ENCODE measurements at regions not wholly inside any gene's neighbourhood (a gene's known extent, or its start where the extent isn't known, plus 50 kb on each side); places are given as distances from the start of the nearest gene placed in this dataset.

DNA sequence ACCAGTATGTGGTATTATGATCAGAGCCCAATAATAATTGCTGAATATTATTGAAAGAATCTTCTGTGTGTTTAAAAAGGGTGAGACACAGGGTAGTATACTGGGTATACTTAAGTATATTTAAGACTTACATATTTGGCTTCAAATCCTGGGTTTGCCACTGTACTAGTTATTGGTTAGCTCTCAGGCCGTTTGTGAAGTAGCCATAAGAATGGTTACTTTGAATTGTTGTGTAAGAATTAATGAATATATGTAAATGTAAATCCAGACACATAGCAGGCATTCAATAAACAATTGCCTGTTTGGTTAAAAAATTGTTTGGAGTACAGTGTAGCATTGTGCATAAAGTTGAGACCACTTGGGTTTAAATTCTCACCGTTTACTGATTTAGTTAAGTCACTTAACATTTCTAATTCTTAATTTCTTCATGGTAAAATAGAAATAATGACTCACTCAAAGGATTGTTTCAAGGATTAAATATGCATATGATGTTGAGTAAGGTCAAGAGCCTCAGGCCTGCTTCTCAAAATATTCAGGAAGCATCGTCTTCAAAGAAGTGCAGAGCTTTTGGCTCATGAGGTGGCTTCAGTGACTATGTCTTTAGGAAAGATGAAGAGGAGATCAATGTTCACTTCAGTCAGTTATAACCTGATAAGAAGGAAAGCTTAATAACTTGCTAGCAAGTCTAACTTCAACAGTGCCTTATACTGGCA is 207.9 kb upstream of the NT5C1B start (continued):
- TF ChIP-seq ZNF639 (tag by site-specific recombination; IDR thresholded peaks at IDR 0.05), result no peak

DNA sequence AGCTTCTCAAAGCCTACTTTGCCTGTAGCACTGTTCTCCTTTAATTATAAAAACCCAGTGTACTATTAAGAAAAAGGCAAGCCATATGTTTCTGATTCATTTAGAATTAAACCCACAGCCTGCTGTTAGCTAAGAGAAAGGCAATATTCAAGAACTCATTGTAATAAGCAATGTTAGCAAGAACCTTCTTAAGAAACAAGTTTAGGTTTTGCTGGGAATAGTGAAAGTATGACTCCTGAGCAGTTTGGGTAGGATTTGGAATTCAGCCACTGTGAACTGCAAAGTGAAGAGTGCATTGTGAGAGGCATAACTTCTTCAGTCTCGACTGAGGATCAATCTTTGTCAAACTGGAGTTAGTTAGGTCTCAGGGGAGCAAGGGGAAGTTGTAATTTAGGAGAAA is 206.5 kb upstream of the NT5C1B start:
- POLR2A ChIA-PET, result no interaction called here
- TF ChIP-seq ZNF37A (tag by site-specific recombination; IDR thresholded peaks at IDR 0.05) (no peak), ZNF157 (tag by site-specific recombination; IDR thresholded peaks at IDR 0.05) (no peak), INSM2 (tag by site-specific recombination; IDR thresholded peaks at IDR 0.05) (no peak), ZNF513 (tag by site-specific recombination; IDR thresholded peaks at IDR 0.05) (no peak), ZNF660 (tag by site-specific recombination; IDR thresholded peaks at IDR 0.05) (no peak), ZSCAN4 (tag by site-specific recombination; IDR thresholded peaks at IDR 0.05) (no peak), SALL2 (tag by site-specific recombination; IDR thresholded peaks at IDR 0.05; ENCODE audit: borderline replicate concordance) (no peak), KLF1 (tag by site-specific recombination; IDR thresholded peaks at IDR 0.05) (no peak), ZNF501 (tag by site-specific recombination; IDR thresholded peaks at IDR 0.05) (no peak)
- TF ChIP-seq, protein P1, sequence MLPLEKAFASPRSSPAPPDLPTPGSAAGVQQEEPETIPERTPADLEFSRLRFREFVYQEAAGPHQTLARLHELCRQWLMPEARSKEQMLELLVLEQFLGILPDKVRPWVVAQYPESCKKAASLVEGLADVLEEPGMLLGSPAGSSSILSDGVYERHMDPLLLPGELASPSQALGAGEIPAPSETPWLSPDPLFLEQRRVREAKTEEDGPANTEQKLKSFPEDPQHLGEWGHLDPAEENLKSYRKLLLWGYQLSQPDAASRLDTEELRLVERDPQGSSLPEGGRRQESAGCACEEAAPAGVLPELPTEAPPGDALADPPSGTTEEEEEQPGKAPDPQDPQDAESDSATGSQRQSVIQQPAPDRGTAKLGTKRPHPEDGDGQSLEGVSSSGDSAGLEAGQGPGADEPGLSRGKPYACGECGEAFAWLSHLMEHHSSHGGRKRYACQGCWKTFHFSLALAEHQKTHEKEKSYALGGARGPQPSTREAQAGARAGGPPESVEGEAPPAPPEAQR (tag by site-specific recombination; IDR thresholded peaks at IDR 0.05), result no peak
- TF ChIP-seq, protein P2, sequence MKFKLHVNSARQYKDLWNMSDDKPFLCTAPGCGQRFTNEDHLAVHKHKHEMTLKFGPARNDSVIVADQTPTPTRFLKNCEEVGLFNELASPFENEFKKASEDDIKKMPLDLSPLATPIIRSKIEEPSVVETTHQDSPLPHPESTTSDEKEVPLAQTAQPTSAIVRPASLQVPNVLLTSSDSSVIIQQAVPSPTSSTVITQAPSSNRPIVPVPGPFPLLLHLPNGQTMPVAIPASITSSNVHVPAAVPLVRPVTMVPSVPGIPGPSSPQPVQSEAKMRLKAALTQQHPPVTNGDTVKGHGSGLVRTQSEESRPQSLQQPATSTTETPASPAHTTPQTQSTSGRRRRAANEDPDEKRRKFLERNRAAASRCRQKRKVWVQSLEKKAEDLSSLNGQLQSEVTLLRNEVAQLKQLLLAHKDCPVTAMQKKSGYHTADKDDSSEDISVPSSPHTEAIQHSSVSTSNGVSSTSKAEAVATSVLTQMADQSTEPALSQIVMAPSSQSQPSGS (tag by site-specific recombination; IDR thresholded peaks at IDR 0.05; ENCODE audit: low read depth), result no peak
- Histone ChIP-seq H3K4me3 (ENCODE audit: low read depth, low read length) (no peak overlapping the region), H3K4me1 (ENCODE audit: control insufficient read depth, insufficient read depth, low read length) (peaks cover 17% of the 10 kb centered on the region), H3K36me3 (ENCODE audit: control insufficient read depth in 2 of 2, insufficient read depth in 1 of 2, low read length in 2 of 2) (no peaks in the 10 kb centered on the region), H3K27ac (ENCODE audit: extremely low read depth, low read depth, low read length) (no peak overlapping the region), H3K9me3 (ENCODE audit: control insufficient read depth, insufficient read depth, low read depth, low read length) (no peaks in the 10 kb centered on the region)
- CTCF ChIA-PET, result interaction anchor here (0.7 to 1.0 kb wide), 2 partner anchors 46 to 505 kb away, joined by 4 read pairs; no protein-coding TSS in a partner anchor

DNA sequence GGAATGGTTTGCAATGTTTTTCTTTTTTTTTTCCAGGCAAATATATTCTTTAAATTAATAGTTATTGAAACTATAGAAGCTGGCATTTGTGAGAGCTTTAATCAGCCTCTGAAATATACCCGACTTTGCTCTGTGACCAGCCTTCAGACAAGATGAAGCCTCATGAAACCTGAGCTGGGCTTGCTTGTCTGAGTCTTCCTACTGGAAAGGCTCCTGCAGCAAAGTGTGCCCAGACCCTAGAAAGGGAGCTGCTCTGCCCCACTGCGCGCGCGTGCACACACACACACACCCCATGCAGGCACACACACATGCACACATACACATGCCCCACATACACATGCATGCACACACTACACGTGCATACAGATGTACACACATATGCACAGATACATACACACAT is 203.3 kb upstream of the NT5C1B start:
- peaks cover 35% of the 10 kb centered on the region for H3K4me1 ChIP-seq (ENCODE audit: control insufficient read depth, insufficient read depth, low read length)
- H3K9me3 ChIP-seq (ENCODE audit: control insufficient read depth, insufficient read depth, low read depth, low read length), result no peaks in the 10 kb centered on the region
- ChIA-PET POLR2A (no interaction called here), CTCF (interaction anchor here (0.7 kb wide), 2 partner anchors 42 to 74 kb away, joined by 4 to 7 read pairs; no protein-coding TSS in a partner anchor)
- H3K4me3 ChIP-seq (ENCODE audit: low read depth, low read length), result no peak overlapping the region
- H3K36me3 ChIP-seq (ENCODE audit: control insufficient read depth in 2 of 2, insufficient read depth in 1 of 2, low read length in 2 of 2), result no peaks in the 10 kb centered on the region
- no peak overlapping the region for H3K27ac ChIP-seq (ENCODE audit: extremely low read depth, low read depth, low read length)
- TF ChIP-seq HIC1 (tag by site-specific recombination; IDR thresholded peaks at IDR 0.05) (no peak), MYNN (tag by site-specific recombination; IDR thresholded peaks at IDR 0.05; ENCODE audit: borderline replicate concordance) (no peak), HOXD13 (CRISPR knock-in tag; IDR thresholded peaks at IDR 0.05; ENCODE audit: borderline replicate concordance) (no peak), ZNF621 (tag by site-specific recombination; IDR thresholded peaks at IDR 0.05) (no peak), ZNF529 (tag by site-specific recombination; IDR thresholded peaks at IDR 0.05; ENCODE audit: insufficient replicate concordance) (no peak), YY1 (tag by site-specific recombination; IDR thresholded peaks at IDR 0.05) (no peak)

Measured in HEK293 (cell line).